NT2/D1 (cell line): ENCODE measurements at regions not wholly inside any gene's neighbourhood (a gene's known extent, or its start where the extent isn't known, plus 50 kb on each side); places are given as distances from the start of the nearest gene placed in this dataset.

Experiments used
- SUZ12 ChIP-seq: IDR thresholded peaks from 2 replicates; pipeline ENCODE4 v1.6.1; 2011; ENCODE audit not compliant: insufficient read length, insufficient read depth; ENCODE audit errors: extremely low read depth
- YY1 ChIP-seq: IDR thresholded peaks from 2 replicates; pipeline ENCODE4 v1.6.1; 2011; ENCODE audit not compliant: insufficient read length, insufficient read depth
- ZNF274 ChIP-seq: IDR thresholded peaks from 2 replicates; pipeline ENCODE4 v1.6.1; 2011; ENCODE audit warnings: mild to moderate bottlenecking, low read depth, low read length

- TF ChIP-seq YY1, result no peak
- TF ChIP-seq ZNF274, result no peak
- no peak for TF ChIP-seq SUZ12
These were observed 137.0 kb upstream of the PRR20A start for GRCh38 chr13:57003682-57004081.
